Erythroblast (primary cell): ENCODE measurements at regions not wholly inside any gene's neighbourhood (a gene's known extent, or its start where the extent isn't known, plus 50 kb on each side); places are given as distances from the start of the nearest gene placed in this dataset.

Source experiments
- DNase-seq, 2 experiments: peaks; one replicate each; lab custom pipeline; 2025; lab: John Stamatoyannopoulos, UW
- GATA1 ChIP-seq: IDR thresholded peaks from 2 replicates; pipeline ENCODE4 v1.6.1; 2011; ENCODE audit warnings: low read depth, mild to moderate bottlenecking, control low read depth, low read length, moderate library complexity
- POLR2A ChIP-seq: IDR thresholded peaks from 2 replicates; pipeline ENCODE4 v1.6.1; 2011; ENCODE audit warnings: mild to moderate bottlenecking, low read length

GRCh38 chr9:88782931-88783710, 208.1 kb upstream of the S1PR3 start:
- no peak for DNase-seq
- TF ChIP-seq GATA1 (no peak), POLR2A (no peak)

- TF ChIP-seq POLR2A (no peak), GATA1 (no peak)
- DNase-seq = no peak
Measured at GRCh38 chr9:88783711-88784083, 207.6 kb upstream of the S1PR3 start.

DNA sequence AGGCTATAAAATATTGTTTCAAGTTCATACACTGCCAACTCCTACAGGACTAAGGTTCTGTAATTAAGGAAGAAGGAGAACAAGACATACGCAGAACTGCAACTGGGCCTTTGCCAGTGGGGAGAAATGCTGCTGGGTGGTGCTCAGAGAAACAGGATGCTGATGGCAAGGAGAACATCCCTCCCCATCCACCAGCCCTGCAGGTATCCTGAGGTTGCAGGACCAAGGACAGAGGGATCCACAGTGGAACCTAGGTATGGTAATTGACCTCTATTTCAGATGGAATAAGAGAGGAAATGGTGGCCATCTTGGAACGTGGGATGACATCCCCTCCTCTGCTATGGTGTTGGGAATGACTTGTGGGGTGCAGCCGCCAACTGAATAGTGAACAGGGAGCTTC, 206.3 kb upstream of the S1PR3 start:
- DNase-seq = no peak
- no peak for TF ChIP-seq POLR2A
- no peak for TF ChIP-seq GATA1

- TF ChIP-seq POLR2A = no peak
- no peak for TF ChIP-seq GATA1
- DNase-seq = no peak
Measured at GRCh38 chr9:88786291-88787079, 204.8 kb upstream of the S1PR3 start.

DNA sequence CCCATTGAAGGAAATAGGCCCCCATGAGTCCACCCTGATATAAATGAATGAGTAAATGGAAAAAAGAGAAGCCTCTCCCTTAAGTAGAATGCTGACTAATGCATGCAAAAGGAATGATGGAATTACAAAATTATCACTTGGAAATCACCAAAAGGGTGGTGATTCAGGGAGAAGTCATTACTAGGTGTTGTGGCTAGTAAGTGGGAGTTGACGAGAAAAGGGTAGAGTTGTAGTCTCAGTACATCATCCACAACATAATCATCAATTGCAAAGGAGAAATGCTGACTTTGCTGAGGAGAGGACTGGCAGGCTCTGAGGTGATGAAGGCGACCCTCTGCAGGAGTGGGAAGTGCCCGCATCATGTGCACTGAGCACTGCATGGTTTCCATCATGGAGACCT, 201.5 kb upstream of the S1PR3 start:
- no peak for TF ChIP-seq POLR2A
- no peak for TF ChIP-seq GATA1
- DNase-seq = no peak

GRCh38 chr9:88791105-88791805, 200.0 kb upstream of the S1PR3 start:
- TF ChIP-seq POLR2A (no peak), GATA1 (no peak)
- no peak for DNase-seq

DNA sequence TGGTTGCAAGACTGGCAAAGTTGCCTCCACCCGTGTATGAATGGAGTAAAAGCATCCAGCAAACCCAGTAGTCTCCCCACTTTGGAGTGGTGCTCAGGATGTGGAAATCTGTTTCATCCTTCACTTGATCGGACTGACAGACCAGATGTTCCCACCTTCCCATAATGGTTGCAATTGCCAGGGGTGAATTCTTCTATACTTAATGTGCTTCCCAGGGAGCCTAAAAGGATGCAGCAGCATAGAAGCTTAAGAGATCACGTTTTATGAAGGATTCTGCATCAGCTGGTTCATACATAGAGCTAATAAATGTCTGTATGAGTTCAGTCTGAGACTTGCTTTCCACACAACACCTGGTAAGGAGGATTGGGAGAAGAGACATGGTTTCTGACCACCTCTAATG, 198.8 kb upstream of the S1PR3 start:
- no peak for DNase-seq
- TF ChIP-seq GATA1 (no peak), POLR2A (no peak)

DNA sequence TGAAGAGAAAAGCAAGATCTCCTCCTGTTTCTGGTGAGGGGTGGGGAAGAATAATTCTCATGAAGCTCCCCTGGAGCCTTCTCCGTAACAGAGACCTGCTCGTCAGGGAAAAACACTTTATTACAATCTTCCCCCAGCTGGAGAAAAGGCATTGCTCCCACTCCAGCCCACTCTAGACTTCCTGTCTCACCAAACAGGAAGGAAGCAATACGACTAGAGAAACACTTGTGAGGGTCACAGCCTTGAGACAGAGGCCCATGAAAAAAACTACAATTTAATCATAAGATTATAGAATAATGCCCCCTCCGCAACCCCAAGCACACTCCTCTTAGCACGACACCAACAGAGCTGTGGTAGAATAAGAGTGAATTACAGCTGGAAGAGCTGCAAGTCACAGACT, 197.2 kb upstream of the S1PR3 start:
- no peak for DNase-seq
- TF ChIP-seq POLR2A (no peak), GATA1 (no peak)

DNA sequence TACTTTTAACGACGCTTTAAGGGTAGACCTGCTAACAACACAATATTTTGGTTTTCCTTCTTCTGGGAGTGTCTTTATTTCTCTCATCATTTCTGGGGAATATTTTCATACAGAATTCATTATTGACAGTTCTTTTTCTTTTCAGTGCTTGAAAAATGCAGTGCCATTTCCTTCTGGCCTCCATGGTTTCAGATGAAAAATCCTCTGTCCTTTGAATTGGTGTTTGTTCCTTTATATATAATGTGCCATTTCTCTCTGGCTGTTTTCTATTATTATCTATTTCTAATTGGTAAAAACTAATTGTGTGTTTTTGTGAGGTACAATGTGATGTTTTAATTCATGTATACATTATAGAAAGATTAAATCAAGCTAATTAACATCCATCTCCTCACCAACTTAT, 194.3 kb upstream of the S1PR3 start:
- DNase-seq = no peak
- TF ChIP-seq GATA1 (no peak), POLR2A (no peak)

DNA sequence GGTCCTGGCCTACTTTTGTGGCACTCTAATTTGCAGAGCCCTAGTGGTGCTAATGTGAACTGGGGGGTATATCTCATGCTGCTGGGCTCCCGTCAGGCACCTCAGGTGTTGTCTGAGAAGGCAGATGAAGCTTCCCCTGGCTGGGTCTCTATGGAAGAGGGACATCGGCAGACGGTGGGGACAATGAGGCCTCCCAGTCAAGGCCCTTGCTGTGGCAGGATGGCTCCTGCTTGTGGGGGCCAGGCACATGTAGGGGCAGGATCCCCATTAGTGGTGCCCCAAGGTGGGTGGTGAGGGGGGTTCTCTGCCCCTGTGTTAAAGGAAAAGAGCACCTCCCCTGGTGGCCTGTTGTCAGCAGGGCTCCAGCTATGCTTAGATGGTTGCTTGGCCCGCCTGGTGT, 192.8 kb upstream of the S1PR3 start:
- no peak for DNase-seq
- TF ChIP-seq POLR2A (no peak), GATA1 (no peak)

DNA sequence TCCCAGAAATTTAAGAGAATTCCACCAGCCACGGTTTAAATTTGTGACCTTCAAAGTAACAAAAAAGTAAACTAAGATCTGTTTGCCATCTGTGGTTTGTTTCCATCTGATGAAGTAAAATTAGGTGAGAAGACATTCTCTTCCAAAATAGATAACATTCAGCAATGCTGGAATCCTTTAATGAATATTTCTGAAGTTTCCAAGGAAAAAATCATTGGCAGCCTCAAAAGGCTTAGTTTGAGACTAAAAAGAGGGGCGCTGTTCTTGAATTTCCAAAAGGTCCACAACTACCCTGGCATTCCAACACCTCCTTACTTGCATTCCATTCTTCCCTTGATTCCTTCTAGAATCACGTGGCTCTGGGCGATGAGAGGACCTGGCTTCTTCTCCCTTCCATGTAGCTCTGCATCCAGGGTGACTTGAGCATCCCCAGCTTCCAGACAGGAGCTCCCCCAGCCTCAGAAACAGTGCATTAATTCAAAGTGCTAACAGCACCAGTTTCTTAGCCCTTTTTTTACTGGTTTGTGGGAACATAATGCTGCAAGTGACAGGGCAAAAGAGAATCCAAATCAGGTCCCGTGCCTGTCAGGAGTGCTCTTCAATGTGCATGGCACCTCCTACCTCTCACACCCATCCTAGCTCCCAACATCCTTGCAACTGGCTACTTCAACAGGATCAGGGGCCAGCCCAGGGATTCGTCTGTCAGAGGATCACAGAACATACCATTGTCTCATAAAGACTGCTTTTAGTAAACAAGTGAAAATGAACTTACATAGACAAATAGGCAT, 191.5 kb upstream of the S1PR3 start:
- no peak for DNase-seq
- TF ChIP-seq POLR2A = no peak
- no peak for TF ChIP-seq GATA1

GRCh38 chr9:88800329-88800682, 191.0 kb upstream of the S1PR3 start:
- DNase-seq = no peak
- TF ChIP-seq POLR2A (no peak), GATA1 (no peak)

DNA sequence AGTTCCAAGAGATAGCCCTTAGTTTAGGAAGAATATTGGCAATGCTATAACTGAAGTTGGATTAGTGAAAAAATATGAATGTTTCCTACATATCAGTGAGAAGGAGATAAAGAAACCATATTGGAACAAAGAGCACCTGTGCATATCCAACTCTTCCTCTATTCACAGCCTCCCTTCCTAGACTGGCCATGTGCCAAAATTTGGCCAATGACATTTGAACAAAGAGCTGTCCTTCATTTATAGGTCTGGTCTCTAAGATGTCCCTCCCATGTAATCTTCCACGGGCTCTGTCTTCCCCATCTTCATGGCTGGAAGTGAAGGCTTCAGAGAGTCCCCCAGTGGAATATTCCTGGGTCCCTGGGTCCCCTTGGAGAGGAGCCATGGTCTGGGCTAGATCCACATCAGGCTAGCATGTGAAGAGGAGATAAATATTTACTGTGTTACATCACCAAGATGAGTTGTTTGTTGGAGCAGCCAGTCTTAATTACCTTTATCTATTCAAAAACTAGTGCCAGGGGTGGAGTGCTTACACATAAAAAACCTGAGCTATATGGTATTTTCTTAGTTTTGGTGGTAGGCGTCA, 190.0 kb upstream of the S1PR3 start:
- no peak for DNase-seq

GRCh38 chr9:88802533-88802932, 188.7 kb upstream of the S1PR3 start:
- DNase-seq = no peak
- TF ChIP-seq POLR2A = no peak
- TF ChIP-seq GATA1 = no peak

More for the DNA sequence above, 190.0 kb upstream of the S1PR3 start:
- TF ChIP-seq POLR2A (no peak), GATA1 (no peak)
